SH-SY5Y (cell line): ENCODE measurements at regions not wholly inside any gene's neighbourhood (a gene's known extent, or its start where the extent isn't known, plus 50 kb on each side); places are given as distances from the start of the nearest gene placed in this dataset.

ENCODE experiments used
- GATA2 ChIP-seq: IDR thresholded peaks from 2 replicates; pipeline ENCODE4 v1.6.1; 2011; ENCODE audit warnings: mild to moderate bottlenecking, low read depth, low read length
- GATA3 ChIP-seq: IDR thresholded peaks from 2 replicates; pipeline ENCODE4 v1.6.1; 2011; ENCODE audit warnings: low read depth, mild to moderate bottlenecking, low read length, moderate library complexity

DNA sequence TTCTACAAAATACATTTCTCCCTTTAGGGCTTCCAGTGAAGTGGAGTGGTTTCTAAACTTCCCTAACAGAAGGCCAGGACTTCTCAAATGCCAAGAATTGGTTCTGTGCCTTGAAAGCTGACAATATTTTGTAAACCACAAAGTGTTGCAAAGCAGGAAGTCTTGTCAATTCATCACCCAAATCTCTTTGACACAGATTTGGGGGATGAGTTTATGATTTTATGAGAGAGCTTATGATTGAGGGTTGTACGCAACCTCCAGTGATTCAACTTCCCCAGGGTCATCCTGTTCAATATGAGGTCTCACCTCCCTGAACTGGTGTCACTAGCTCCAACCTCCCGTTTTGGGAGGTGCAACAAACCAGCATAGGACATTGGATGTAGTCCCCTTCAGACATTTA, 83.7 kb downstream of the PRLHR start:
- TF ChIP-seq GATA3 (no peak), GATA2 (no peak)
